Naive thymus-derived CD8-positive, alpha-beta T cell (primary cell): ENCODE measurements at regions not wholly inside any gene's neighbourhood (a gene's known extent, or its start where the extent isn't known, plus 50 kb on each side); places are given as distances from the start of the nearest gene placed in this dataset.

Experiments
- ATAC-seq, 2 donors: fragments of 150-1000 bp; cut with Tn5 transposase in 1 of 2; sonication (Bioruptor Pico), chemical (Tn5 transposase) in 1 of 2; 1 replicate in 1 of 2; 2 replicates in 1 of 2; pipeline ENCODE4 v1.10.0; 2021; ENCODE audit warnings: mild to moderate bottlenecking in 2 of 2, moderate library complexity in 2 of 2
- POLR2A ChIA-PET: fragments of 350-600 bp; sonication (Branson Sonifier 250); formaldehyde crosslinking; loops from one replicate; lab custom pipeline; 2021; ENCODE audit warnings: antibody characterized with exemption; lab: Charles Lee
- DNase-seq, 10 donors: peaks; one replicate each; pipeline versions ENCODE4 v3.0.0 to v3.0.0-alpha.2; 2020 to 2022
- H3K27ac Mint-ChIP-seq, 10 donors: one replicate each; pipeline ENCODE4 v1.8.0; 2020 to 2022; ENCODE audit warnings: mild to moderate bottlenecking in 10 of 10, mixed read lengths in 10 of 10, moderate library complexity in 4 of 10, inconsistent platforms in 1 of 10
- H3K27me3 Mint-ChIP-seq, 5 donors: one replicate each; pipeline ENCODE4 v1.8.0; 2021 to 2022; ENCODE audit warnings: mixed read lengths in 5 of 5
- H3K36me3 Mint-ChIP-seq, 3 donors: one replicate each; pipeline ENCODE4 v1.8.0; 2020 to 2022; ENCODE audit warnings: mixed read lengths in 3 of 3, mild to moderate bottlenecking in 2 of 3, inconsistent platforms in 1 of 3
- H3K4me1 Mint-ChIP-seq, 4 donors: one replicate each; pipeline ENCODE4 v1.8.0; 2021 to 2022; ENCODE audit warnings: mixed read lengths in 4 of 4
- H3K4me3 Mint-ChIP-seq, 10 donors: one replicate each; pipeline ENCODE4 v1.8.0; 2020 to 2022; ENCODE audit warnings: mild to moderate bottlenecking in 10 of 10, mixed read lengths in 10 of 10, moderate library complexity in 6 of 10, inconsistent platforms in 1 of 10
- H3K9me3 Mint-ChIP-seq, 9 donors: one replicate each; pipeline ENCODE4 v1.8.0; 2020 to 2022; ENCODE audit warnings: mixed read lengths in 9 of 9, mild to moderate bottlenecking in 3 of 9, inconsistent platforms in 1 of 9, moderate library complexity in 1 of 9

GRCh38 chr5:158482125-158482524 is 617.6 kb downstream of the EBF1 start:
- Mint-ChIP-seq H3K36me3 (no peaks in the 10 kb centered on the region), H3K9me3 (no peaks in the 10 kb centered on the region), H3K27ac (no peak overlapping the region), H3K4me1 (peaks cover 6 to 13% (median 9%) of the 10 kb centered on the region in 4 donors), H3K27me3 (peaks cover 0 to 2% (median 0%) of the 10 kb centered on the region in 5 donors), H3K4me3 (no peak overlapping the region)
- no peak for DNase-seq
- no peak for ATAC-seq
- POLR2A ChIA-PET: no interaction called here

- POLR2A ChIA-PET: no interaction called here
- no peak for DNase-seq
These were observed 619.2 kb upstream of the CLINT1 start for GRCh38 chr5:158478139-158478538.

GRCh38 chr5:158477214-158477613 is 618.3 kb upstream of the CLINT1 start:
- Mint-ChIP-seq H3K4me1 (peaks cover 6 to 10% (median 7%) of the 10 kb centered on the region in 4 donors), H3K27ac (no peak overlapping the region), H3K4me3 (no peak overlapping the region), H3K27me3 (peaks cover 0 to 2% (median 0%) of the 10 kb centered on the region in 5 donors), H3K9me3 (peaks cover 0 to 3% (median 0%) of the 10 kb centered on the region in 9 donors), H3K36me3 (no peaks in the 10 kb centered on the region)
- no peak for ATAC-seq
- no peak for DNase-seq
- POLR2A ChIA-PET: no interaction called here

More at GRCh38 chr5:158478139-158478538, 619.2 kb upstream of the CLINT1 start:
- Mint-ChIP-seq H3K4me1 (peaks cover 6 to 10% (median 7%) of the 10 kb centered on the region in 4 donors), H3K9me3 (peaks cover 0 to 3% (median 0%) of the 10 kb centered on the region in 9 donors), H3K4me3 (no peak overlapping the region), H3K27ac (no peak overlapping the region), H3K27me3 (peaks cover 0 to 2% (median 0%) of the 10 kb centered on the region in 5 donors), H3K36me3 (no peaks in the 10 kb centered on the region)
- no peak for ATAC-seq

- H3K4me1 Mint-ChIP-seq: peaks cover 3 to 7% (median 4%) of the 10 kb centered on the region in 4 donors
These were observed 614.2 kb upstream of the CLINT1 start for GRCh38 chr5:158473016-158473635.

GRCh38 chr5:158471535-158471924 is 612.6 kb upstream of the CLINT1 start:
- Mint-ChIP-seq H3K9me3 (peaks cover 0 to 8% (median 0%) of the 10 kb centered on the region in 9 donors), H3K27me3 (no peaks in the 10 kb centered on the region), H3K4me1 (peaks cover 0 to 4% (median 0%) of the 10 kb centered on the region in 4 donors), H3K27ac (peak overlapping the region in 1 of 10 donors; percentile 47), H3K36me3 (no peaks in the 10 kb centered on the region), H3K4me3 (no peak overlapping the region)
- POLR2A ChIA-PET: no interaction called here
- ATAC-seq: no peak
- DNase-seq: no peak

More at GRCh38 chr5:158473016-158473635, 614.2 kb upstream of the CLINT1 start:
- Mint-ChIP-seq H3K27ac (no peak overlapping the region), H3K9me3 (peaks cover 0 to 8% (median 0%) of the 10 kb centered on the region in 9 donors), H3K4me3 (no peak overlapping the region), H3K27me3 (no peaks in the 10 kb centered on the region), H3K36me3 (no peaks in the 10 kb centered on the region)
- ATAC-seq (no peak), DNase-seq (no peak)
- POLR2A ChIA-PET: no interaction called here

- H3K9me3 Mint-ChIP-seq: peaks cover 0 to 8% (median 0%) of the 10 kb centered on the region in 9 donors
- DNase-seq (no peak), ATAC-seq (no peak)
- POLR2A ChIA-PET: no interaction called here
- peak overlapping the region in 2 of 10 donors; percentile 1 to 47 for H3K27ac Mint-ChIP-seq
- no peaks in the 10 kb centered on the region for H3K27me3 Mint-ChIP-seq
- peaks cover 0 to 5% (median 3%) of the 10 kb centered on the region in 4 donors for H3K4me1 Mint-ChIP-seq
- no peak overlapping the region for H3K4me3 Mint-ChIP-seq
- no peaks in the 10 kb centered on the region for H3K36me3 Mint-ChIP-seq
These were observed 612.0 kb upstream of the CLINT1 start for GRCh38 chr5:158470764-158471534.

- no peak overlapping the region for H3K4me3 Mint-ChIP-seq
- POLR2A ChIA-PET: no interaction called here
- ATAC-seq (no peak), DNase-seq (no peak)
- peaks cover 0 to 5% (median 0%) of the 10 kb centered on the region in 9 donors for H3K9me3 Mint-ChIP-seq
- H3K27ac Mint-ChIP-seq: peak overlapping the region in 1 of 10 donors; percentile 4
- H3K4me1 Mint-ChIP-seq: peaks cover 0 to 16% (median 3%) of the 10 kb centered on the region in 4 donors
- no peaks in the 10 kb centered on the region for H3K36me3 Mint-ChIP-seq
- H3K27me3 Mint-ChIP-seq: no peaks in the 10 kb centered on the region
These were observed 609.5 kb upstream of the CLINT1 start for GRCh38 chr5:158468444-158468843.

GRCh38 chr5:158466191-158466590 is 607.2 kb upstream of the CLINT1 start:
- Mint-ChIP-seq H3K36me3 (no peaks in the 10 kb centered on the region), H3K27me3 (no peaks in the 10 kb centered on the region), H3K4me3 (no peak overlapping the region), H3K4me1 (peaks cover 0 to 16% (median 3%) of the 10 kb centered on the region in 4 donors), H3K27ac (peak overlapping the region in 1 of 10 donors; percentile 6), H3K9me3 (peaks cover 0 to 5% (median 0%) of the 10 kb centered on the region in 9 donors)
- DNase-seq (no peak), ATAC-seq (no peak)
- POLR2A ChIA-PET: no interaction called here

GRCh38 chr5:158465086-158465972 is 606.4 kb upstream of the CLINT1 start:
- no peak for ATAC-seq
- Mint-ChIP-seq H3K36me3 (no peaks in the 10 kb centered on the region), H3K4me3 (no peak overlapping the region), H3K9me3 (peaks cover 0 to 5% (median 0%) of the 10 kb centered on the region in 9 donors), H3K27me3 (no peaks in the 10 kb centered on the region), H3K27ac (peak overlapping the region in 1 of 10 donors; percentile 10), H3K4me1 (peaks cover 0 to 16% (median 1%) of the 10 kb centered on the region in 4 donors)
- no peak for DNase-seq
- POLR2A ChIA-PET: no interaction called here

GRCh38 chr5:158464383-158464782 is 605.4 kb upstream of the CLINT1 start:
- Mint-ChIP-seq H3K27me3 (no peaks in the 10 kb centered on the region), H3K4me1 (peaks cover 0 to 16% (median 1%) of the 10 kb centered on the region in 4 donors), H3K9me3 (peaks cover 0 to 5% (median 0%) of the 10 kb centered on the region in 9 donors), H3K36me3 (peaks cover 0 to under 1% (median 0%) of the 10 kb centered on the region in 3 donors), H3K27ac (no peak overlapping the region), H3K4me3 (no peak overlapping the region)
- POLR2A ChIA-PET: no interaction called here
- DNase-seq (no peak), ATAC-seq (no peak)

GRCh38 chr5:158463938-158464337 is 605.0 kb upstream of the CLINT1 start:
- Mint-ChIP-seq H3K9me3 (peaks cover 0 to under 1% (median 0%) of the 10 kb centered on the region in 9 donors), H3K27me3 (no peaks in the 10 kb centered on the region), H3K4me1 (peaks cover 0 to 16% (median 1%) of the 10 kb centered on the region in 4 donors), H3K36me3 (peaks cover 0 to 4% (median 0%) of the 10 kb centered on the region in 3 donors), H3K27ac (no peak overlapping the region), H3K4me3 (no peak overlapping the region)
- ATAC-seq: no peak
- POLR2A ChIA-PET: no interaction called here
- no peak for DNase-seq

- POLR2A ChIA-PET: no interaction called here
- H3K9me3 Mint-ChIP-seq: no peaks in the 10 kb centered on the region
- H3K27me3 Mint-ChIP-seq: no peaks in the 10 kb centered on the region
- peaks cover 0 to 4% (median 0%) of the 10 kb centered on the region in 3 donors for H3K36me3 Mint-ChIP-seq
- no peak overlapping the region for H3K27ac Mint-ChIP-seq
- peaks cover 0 to 16% (median 1%) of the 10 kb centered on the region in 4 donors for H3K4me1 Mint-ChIP-seq
- H3K4me3 Mint-ChIP-seq: no peak overlapping the region
- DNase-seq (no peak), ATAC-seq (no peak)
These were observed 604.2 kb upstream of the CLINT1 start for GRCh38 chr5:158463188-158463587.
